H1 (cell line): ENCODE measurements at regions not wholly inside any gene's neighbourhood (a gene's known extent, or its start where the extent isn't known, plus 50 kb on each side); places are given as distances from the start of the nearest gene placed in this dataset.

Experiments
- CTCF ChIA-PET: fragments of 300-600 bp; sonication (Branson Sonifier 250); formaldehyde crosslinking; loops from one replicate; lab custom pipeline; 2021; ENCODE audit not compliant: partially characterized antibody; lab: Charles Lee
- POLR2A ChIA-PET: fragments of 300-600 bp; sonication (Branson Sonifier 250); formaldehyde crosslinking; loops from one replicate; lab custom pipeline; 2021; ENCODE audit warnings: inconsistent platforms; ENCODE audit not compliant: partially characterized antibody; lab: Charles Lee
- DNase-seq, 2 experiments: peaks; one replicate each; pipeline versions ENCODE4 v3.0.0 to v3.0.0-alpha.2; 2010 to 2022; ENCODE audit warnings: low spot score in 2 of 2, low read depth in 1 of 2, mixed read lengths in 1 of 2
- FAIRE-seq: peaks from 2 replicates; lab custom pipeline; 2011; peaks lifted over from hg19 to GRCh38; lab: Jason Lieb, UNC
- H2AFZ ChIP-seq: 2 replicates; pipeline ENCODE4 v1.8.1; 2012; ENCODE audit warnings: low read length, inconsistent platforms
- H2AK5ac ChIP-seq: 2 replicates; pipeline ENCODE4 v1.6.1; 2013; ENCODE audit warnings: low read depth, low read length
- H2BK120ac ChIP-seq: replicated peaks from 2 replicates; pipeline ENCODE3; 2013; ENCODE audit warnings: low read depth, low read length, inconsistent platforms
- H2BK12ac ChIP-seq: 2 replicates; pipeline ENCODE4 v1.6.1; 2013; ENCODE audit warnings: low read depth, low read length
- H2BK15ac ChIP-seq: 2 replicates; pipeline ENCODE4 v1.6.1; 2013; ENCODE audit warnings: low read length
- H2BK20ac ChIP-seq: 2 replicates; pipeline ENCODE4 v1.6.1; 2013; ENCODE audit warnings: low read length
- H2BK5ac ChIP-seq: 2 replicates; pipeline ENCODE4 v1.6.1; 2013; ENCODE audit warnings: low read depth, low read length
- H3K14ac ChIP-seq: 2 replicates; pipeline ENCODE4 v1.6.1; 2013; ENCODE audit warnings: inconsistent platforms; ENCODE audit not compliant: insufficient read length
- H3K18ac ChIP-seq: 2 replicates; pipeline ENCODE4 v1.6.1; 2013; ENCODE audit warnings: low read length; ENCODE audit errors: extremely low read depth
- H3K23ac ChIP-seq: 2 replicates; pipeline ENCODE4 v1.6.1; 2013; ENCODE audit warnings: inconsistent platforms; ENCODE audit not compliant: insufficient read length
- H3K23me2 ChIP-seq: 2 replicates; pipeline ENCODE4 v1.6.1; 2013; ENCODE audit warnings: low read depth, low read length
- H3K27ac ChIP-seq: 2 replicates; pipeline ENCODE4 v1.6.1; 2011; ENCODE audit warnings: low read depth, low read length, inconsistent platforms
- H3K27me3 ChIP-seq, 4 experiments: replicated peaks in 1 of 4; 1 replicate in 1 of 4; 2 replicates in 3 of 4; pipeline versions ENCODE4 v1.6.1 to v1.8.1; 2011 to 2013; ENCODE audit warnings: low read length in 3 of 4, mild to moderate bottlenecking in 3 of 4, inconsistent platforms in 2 of 4, mixed read lengths in 2 of 4, moderate library complexity in 1 of 4; ENCODE audit not compliant: control insufficient read depth in 3 of 4, insufficient read depth in 3 of 4; ENCODE audit errors: extremely low read depth in 1 of 4
- H3K36me3 ChIP-seq, 4 experiments: 2 replicates each; pipeline versions ENCODE4 v1.6.1 to v1.8.1; 2011 to 2013; ENCODE audit warnings: mild to moderate bottlenecking in 4 of 4, low read length in 3 of 4, moderate library complexity in 2 of 4, control low read depth in 1 of 4, inconsistent platforms in 1 of 4; ENCODE audit not compliant: insufficient read depth in 4 of 4, control insufficient read depth in 2 of 4
- H3K4ac ChIP-seq: replicated peaks from 2 replicates; pipeline ENCODE3; 2013; ENCODE audit warnings: low read length, low read depth, mixed read lengths, inconsistent platforms; ENCODE audit not compliant: insufficient read length
- H3K4me1 ChIP-seq, 4 experiments: replicated peaks in 1 of 4; 1 replicate in 1 of 4; 2 replicates in 3 of 4; pipeline versions ENCODE4 v1.6.1 to v1.8.1; 2011 to 2013; ENCODE audit warnings: low read length in 3 of 4, inconsistent platforms in 2 of 4, mixed read lengths in 1 of 4; ENCODE audit not compliant: insufficient read depth in 4 of 4, control insufficient read depth in 3 of 4
- H3K4me2 ChIP-seq, 2 experiments: 2 replicates each; pipeline versions ENCODE4 v1.6.1 to v1.8.1; 2011 to 2013; ENCODE audit warnings: low read depth in 2 of 2, low read length in 2 of 2, control low read depth in 1 of 2, inconsistent platforms in 1 of 2, mild to moderate bottlenecking in 1 of 2; ENCODE audit not compliant: insufficient read depth in 1 of 2
- H3K4me3 ChIP-seq, 4 experiments: fragments of 200-600, 300-600 bp in 1 of 4; sonication (generic), shearing (Covaris generic), sonication (Bioruptor Twin) in 1 of 4; 2 replicates each; pipeline versions ENCODE4 v1.5.1 to v1.8.1; 2011 to 2016; ENCODE audit warnings: low read length in 4 of 4, low read depth in 3 of 4, control low read depth in 2 of 4, inconsistent platforms in 2 of 4, mild to moderate bottlenecking in 2 of 4, mixed read lengths in 1 of 4, moderate library complexity in 1 of 4; ENCODE audit not compliant: insufficient read depth in 2 of 4; ENCODE audit errors: extremely low read depth in 1 of 4
- H3K56ac ChIP-seq: replicated peaks from 2 replicates; pipeline ENCODE3; 2013; ENCODE audit warnings: low read depth, mild to moderate bottlenecking, mixed read lengths, low read length, inconsistent platforms; ENCODE audit not compliant: insufficient read length
- H3K79me1 ChIP-seq: 2 replicates; pipeline ENCODE4 v1.6.1; 2013; ENCODE audit warnings: low read depth, low read length, control low read depth
- H3K79me2 ChIP-seq, 2 experiments: 2 replicates each; pipeline versions ENCODE4 v1.6.1 to v1.8.1; 2012 to 2013; ENCODE audit warnings: low read length in 2 of 2, mild to moderate bottlenecking in 2 of 2, inconsistent platforms in 1 of 2; ENCODE audit not compliant: insufficient read depth in 2 of 2, control insufficient read depth in 1 of 2
- H3K9ac ChIP-seq, 4 experiments: replicated peaks in 1 of 4; 1 replicate in 1 of 4; 2 replicates in 3 of 4; pipeline versions ENCODE4 v1.6.1 to v1.8.1; 2011 to 2013; ENCODE audit warnings: low read depth in 3 of 4, low read length in 3 of 4, control low read depth in 2 of 4, mild to moderate bottlenecking in 2 of 4, moderate library complexity in 2 of 4, inconsistent platforms in 1 of 4; ENCODE audit errors: extremely low read depth in 1 of 4
- H3K9me3 ChIP-seq, 2 experiments: 2 replicates each; pipeline versions ENCODE4 v1.6.1 to v1.8.1; 2012 to 2013; ENCODE audit warnings: mild to moderate bottlenecking in 2 of 2, moderate library complexity in 2 of 2, control low read depth in 1 of 2, inconsistent platforms in 1 of 2, low read depth in 1 of 2, low read length in 1 of 2, mixed read lengths in 1 of 2; ENCODE audit not compliant: insufficient read depth in 2 of 2
- H4K20me1 ChIP-seq, 2 experiments: replicated peaks in 1 of 2; 2 replicates each; pipeline versions ENCODE3 to v1.8.1; 2011 to 2013; ENCODE audit warnings: inconsistent platforms in 2 of 2, low read length in 2 of 2, mild to moderate bottlenecking in 1 of 2; ENCODE audit not compliant: insufficient read depth in 2 of 2, control insufficient read depth in 1 of 2
- H4K5ac ChIP-seq: 2 replicates; pipeline ENCODE4 v1.6.1; 2013; ENCODE audit warnings: low read length, low read depth, mixed read lengths, inconsistent platforms; ENCODE audit not compliant: insufficient read length
- H4K8ac ChIP-seq: 2 replicates; pipeline ENCODE4 v1.8.0; 2013; ENCODE audit warnings: mild to moderate bottlenecking, moderate library complexity, low read length, inconsistent platforms; ENCODE audit not compliant: insufficient read depth; ENCODE audit errors: extremely low read depth
- H4K91ac ChIP-seq: replicated peaks from 2 replicates; pipeline ENCODE3; 2013; ENCODE audit warnings: low read length, mixed read lengths, inconsistent platforms; ENCODE audit not compliant: insufficient read length
- CTBP2 ChIP-seq: IDR thresholded peaks from 2 replicates; pipeline ENCODE4 v1.7.0; 2011; ENCODE audit warnings: borderline replicate concordance, mild to moderate bottlenecking, moderate library complexity, mixed read lengths, low read length; ENCODE audit not compliant: insufficient read depth, insufficient read length
- EGR1 ChIP-seq: IDR thresholded peaks from 2 replicates; pipeline ENCODE4 v1.6.1; 2011; ENCODE audit warnings: low read depth, low read length, borderline replicate concordance
- HDAC6 ChIP-seq: IDR thresholded peaks from one replicate; pipeline ENCODE4 v1.7.1; 2012; ENCODE audit warnings: low read depth, mild to moderate bottlenecking, inconsistent platforms, low read length, moderate library complexity
- RAD21 ChIP-seq, 2 experiments: IDR thresholded peaks in 1 of 2; conservative IDR thresholded peaks in 1 of 2; 2 replicates each; pipeline ENCODE4 v1.6.1; 2011; ENCODE audit warnings: low read depth in 2 of 2, low read length in 2 of 2, improper control_type of control experiment in 1 of 2, inconsistent platforms in 1 of 2, mild to moderate bottlenecking in 1 of 2, moderate library complexity in 1 of 2
- SP2 ChIP-seq: IDR thresholded peaks from 2 replicates; pipeline ENCODE4 v1.6.1; 2012; ENCODE audit warnings: mild to moderate bottlenecking, low read length, inconsistent platforms
- ZNF274 ChIP-seq: IDR thresholded peaks from 2 replicates; pipeline ENCODE4 v1.7.0; 2012; ENCODE audit warnings: low read length, borderline replicate concordance; ENCODE audit errors: extremely low read depth
- WGBS, 2 experiments: shearing (Covaris generic) in 1 of 2; methylation state at CpG; one replicate each; pipeline versions ENCODE4 v1.1.6 to v1.1.7; 2013 to 2015; ENCODE audit warnings: low lambda C conversion rate in 2 of 2, mixed read lengths in 2 of 2, inconsistent platforms in 1 of 2, low coverage in 1 of 2, missing lambda C conversion rate in 1 of 2; ENCODE audit not compliant: insufficient replicate concordance in 2 of 2, insufficient coverage in 1 of 2, insufficient read length in 1 of 2; ENCODE audit errors: extremely low coverage in 1 of 2, missing lambda C conversion rate in 1 of 2; 5-methylcytosine and 5-hydroxymethylcytosine counted together

DNA sequence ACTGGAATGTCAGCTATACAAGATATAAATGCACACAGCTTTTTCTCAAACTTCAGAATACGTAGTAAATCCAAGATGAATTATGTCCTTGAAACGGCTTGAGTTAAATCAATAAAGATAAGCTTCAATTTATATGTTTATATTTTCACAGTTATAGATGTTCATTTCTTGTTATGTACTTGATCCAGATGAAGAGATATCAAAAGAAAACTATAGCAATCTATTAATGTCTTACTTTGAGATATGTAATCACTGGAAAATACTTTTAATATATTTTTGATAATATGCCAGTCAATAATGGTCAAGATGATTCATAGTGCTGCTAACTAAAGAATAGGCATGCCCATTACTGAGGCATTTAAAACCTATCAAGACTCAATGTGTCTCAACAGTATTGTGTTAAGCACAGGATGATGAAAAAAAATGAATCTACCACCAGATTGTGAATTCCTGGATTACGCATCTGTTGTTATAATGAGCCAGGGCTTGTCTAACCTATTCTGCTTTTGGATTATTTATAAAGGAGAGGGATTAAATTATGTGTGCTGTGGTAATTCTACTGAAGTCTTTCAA, 372.6 kb upstream of the PRR16 start:
- 95% methylated on average over 3 of the region's 3 CpGs; no CpG with 5 or more reads in 1 of the 2 experiments for WGBS, 2 experiments
- Histone ChIP-seq H2BK12ac (no peak overlapping the region), H3K18ac (no peak overlapping the region), H3K23me2 (no peaks in the 10 kb centered on the region), H4K91ac (no peak overlapping the region), H3K79me2 (no peaks in the 10 kb centered on the region), H3K14ac (no peak overlapping the region), H4K8ac (no peak overlapping the region), H3K27me3 (no peaks in the 10 kb centered on the region), H2BK5ac (no peak overlapping the region), H3K36me3 (no peaks in the 10 kb centered on the region), H3K9ac (no peak overlapping the region), H2BK15ac (no peak overlapping the region), H4K5ac (no peak overlapping the region), H2BK20ac (no peak overlapping the region), H3K4me1 (no peaks in the 10 kb centered on the region), H3K4me3 (no peak overlapping the region), H3K4me2 (no peak overlapping the region), H3K4ac (no peak overlapping the region), H4K20me1 (no peaks in the 10 kb centered on the region), H3K9me3 (no peaks in the 10 kb centered on the region), H2AFZ (no peak overlapping the region), H2BK120ac (no peak overlapping the region), H3K79me1 (no peaks in the 10 kb centered on the region), H3K23ac (no peak overlapping the region), H3K56ac (no peak overlapping the region), H2AK5ac (no peak overlapping the region), H3K27ac (no peak overlapping the region)
- POLR2A ChIA-PET, result no interaction called here
- FAIRE-seq, result no peak
- TF ChIP-seq HDAC6 (no peak), RAD21 (IDR thresholded peaks at IDR 0.05 in 1 of 2, conservative IDR thresholded peaks at IDR 0.05 in 1 of 2; ENCODE audit: low read depth in 2 of 2, low read length in 2 of 2) (no peak), CTBP2 (no peak), ZNF274 (no peak), EGR1 (no peak), SP2 (no peak)
- DNase-seq, result no peak
- CTCF ChIA-PET, result no interaction called here
